Hepatocyte (in vitro differentiated cells): ENCODE measurements at regions not wholly inside any gene's neighbourhood (a gene's known extent, or its start where the extent isn't known, plus 50 kb on each side); places are given as distances from the start of the nearest gene placed in this dataset. TPM values are rescaled to one million over a fixed set of nuclear protein-coding genes. Genes with fewer than 3 reads are reported as not detected.

Source experiments
- small RNA-seq: library from RNA; depleted of rRNA; stranded (forward); fragments of <200 nt; gene quantifications from one replicate; pipeline ENCODE3, GENCODE V24; 2014

Small RNAs in the stretch of these regions (small RNA-seq; reads per million reads assigned to genes)
- gene AC104229.1 = not detected
